Neural crest cell (in vitro differentiated cells): ENCODE measurements at regions not wholly inside any gene's neighbourhood (a gene's known extent, or its start where the extent isn't known, plus 50 kb on each side); places are given as distances from the start of the nearest gene placed in this dataset.

Source experiments
- DNase-seq: peaks from one replicate; pipeline ENCODE4 v3.0.0; 2021; ENCODE audit warnings: low read depth, mixed read lengths, low spot score
- H3K27ac Mint-ChIP-seq: one replicate; pipeline ENCODE4 v1.8.0; 2021; ENCODE audit warnings: mild to moderate bottlenecking, mixed read lengths; ENCODE audit not compliant: unreplicated experiment
- H3K27me3 Mint-ChIP-seq: 2 replicates; pipeline ENCODE4 v1.8.0; 2021; ENCODE audit warnings: low read depth, mild to moderate bottlenecking, mixed read lengths
- H3K36me3 Mint-ChIP-seq: 2 replicates; pipeline ENCODE4 v1.8.0; 2021; ENCODE audit warnings: low read depth, mild to moderate bottlenecking, mixed read lengths
- H3K4me1 Mint-ChIP-seq: 2 replicates; pipeline ENCODE4 v1.8.0; 2021; ENCODE audit warnings: mixed read lengths
- H3K4me3 Mint-ChIP-seq: one replicate; pipeline ENCODE4 v1.8.0; 2021; ENCODE audit warnings: mild to moderate bottlenecking, mixed read lengths
- H3K9me3 Mint-ChIP-seq: 2 replicates; pipeline ENCODE4 v1.8.0; 2021; ENCODE audit warnings: mixed read lengths
- TF ChIP-seq, protein P1 (sequence below): fragments of 200-600 bp; sonication (generic); conservative IDR thresholded peaks from 2 replicates; pipeline ENCODE4 v1.5.0; 2021; ENCODE audit warnings: antibody characterized with exemption, mild to moderate bottlenecking

GRCh38 chr5:105259581-105260217 is 1697.1 kb upstream of the NUDT12 start:
- DNase-seq = no peak
- H3K4me3 Mint-ChIP-seq = no peak overlapping the region
- H3K9me3 Mint-ChIP-seq = peaks cover 2% of the 10 kb centered on the region
- no peak overlapping the region for H3K27ac Mint-ChIP-seq
- H3K27me3 Mint-ChIP-seq = no peaks in the 10 kb centered on the region
- H3K36me3 Mint-ChIP-seq = no peaks in the 10 kb centered on the region
- H3K4me1 Mint-ChIP-seq = no peaks in the 10 kb centered on the region
- TF ChIP-seq, protein P1, sequence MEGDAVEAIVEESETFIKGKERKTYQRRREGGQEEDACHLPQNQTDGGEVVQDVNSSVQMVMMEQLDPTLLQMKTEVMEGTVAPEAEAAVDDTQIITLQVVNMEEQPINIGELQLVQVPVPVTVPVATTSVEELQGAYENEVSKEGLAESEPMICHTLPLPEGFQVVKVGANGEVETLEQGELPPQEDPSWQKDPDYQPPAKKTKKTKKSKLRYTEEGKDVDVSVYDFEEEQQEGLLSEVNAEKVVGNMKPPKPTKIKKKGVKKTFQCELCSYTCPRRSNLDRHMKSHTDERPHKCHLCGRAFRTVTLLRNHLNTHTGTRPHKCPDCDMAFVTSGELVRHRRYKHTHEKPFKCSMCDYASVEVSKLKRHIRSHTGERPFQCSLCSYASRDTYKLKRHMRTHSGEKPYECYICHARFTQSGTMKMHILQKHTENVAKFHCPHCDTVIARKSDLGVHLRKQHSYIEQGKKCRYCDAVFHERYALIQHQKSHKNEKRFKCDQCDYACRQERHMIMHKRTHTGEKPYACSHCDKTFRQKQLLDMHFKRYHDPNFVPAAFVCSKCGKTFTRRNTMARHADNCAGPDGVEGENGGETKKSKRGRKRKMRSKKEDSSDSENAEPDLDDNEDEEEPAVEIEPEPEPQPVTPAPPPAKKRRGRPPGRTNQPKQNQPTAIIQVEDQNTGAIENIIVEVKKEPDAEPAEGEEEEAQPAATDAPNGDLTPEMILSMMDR = no peak

DNA sequence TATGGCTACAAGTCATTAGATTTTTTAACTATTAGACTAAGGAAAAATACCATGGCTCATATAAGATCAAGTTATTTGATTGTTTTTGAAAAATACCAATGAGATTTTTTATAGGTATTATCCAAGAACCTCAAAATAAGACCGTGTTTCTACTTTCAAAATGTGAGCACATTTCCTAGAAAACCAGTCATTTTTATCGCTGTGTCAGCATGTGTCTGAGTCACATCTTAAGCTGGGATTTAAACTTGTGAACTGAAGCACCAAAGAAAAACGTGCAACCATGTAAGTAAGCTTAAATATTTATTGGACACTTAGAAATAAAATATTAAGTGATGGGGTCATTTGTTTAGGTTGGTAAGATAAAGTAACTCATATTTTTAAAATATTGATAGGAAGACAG is 1676.0 kb upstream of the NUDT12 start:
- no peaks in the 10 kb centered on the region for H3K9me3 Mint-ChIP-seq
- no peak overlapping the region for H3K27ac Mint-ChIP-seq
- DNase-seq = no peak
- TF ChIP-seq, protein P1 = no peak
- no peak overlapping the region for H3K4me3 Mint-ChIP-seq
- no peaks in the 10 kb centered on the region for H3K4me1 Mint-ChIP-seq
- H3K27me3 Mint-ChIP-seq = no peaks in the 10 kb centered on the region
- H3K36me3 Mint-ChIP-seq = no peaks in the 10 kb centered on the region

DNA sequence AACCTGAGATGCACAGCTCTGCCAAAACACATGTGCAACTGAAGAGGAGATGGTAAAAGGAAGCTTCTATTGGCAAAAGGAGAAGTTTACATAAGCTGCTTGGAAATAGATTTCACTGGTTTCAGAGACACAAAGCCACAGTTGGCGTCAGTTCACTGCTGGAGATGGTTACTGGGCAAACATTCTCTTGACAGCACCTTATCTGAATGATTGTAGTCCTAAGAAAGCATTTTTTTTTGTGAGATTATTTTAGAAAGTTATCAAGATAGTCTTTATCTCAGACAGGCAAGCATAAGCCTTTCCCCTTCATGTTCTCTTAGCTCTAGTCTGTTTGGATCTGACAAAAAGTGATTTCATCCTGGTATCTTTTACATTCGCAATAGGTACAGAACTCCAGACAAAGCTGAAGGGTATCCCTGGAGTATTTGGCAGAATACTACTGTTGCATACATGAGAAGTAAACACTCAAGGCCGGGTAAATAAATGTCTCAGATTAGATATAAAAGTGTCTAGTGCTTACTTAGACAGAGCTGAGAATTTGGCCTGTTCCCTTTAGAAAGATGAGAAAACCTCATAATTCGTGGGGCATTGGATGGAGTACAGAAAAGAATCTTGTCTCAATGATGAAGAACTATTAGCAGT is 1668.0 kb upstream of the NUDT12 start:
- no peaks in the 10 kb centered on the region for H3K4me1 Mint-ChIP-seq
- TF ChIP-seq, protein P1 = no peak
- no peaks in the 10 kb centered on the region for H3K27me3 Mint-ChIP-seq
- H3K9me3 Mint-ChIP-seq = no peaks in the 10 kb centered on the region
- no peak for DNase-seq
- no peak overlapping the region for H3K4me3 Mint-ChIP-seq
- H3K36me3 Mint-ChIP-seq = no peaks in the 10 kb centered on the region
- H3K27ac Mint-ChIP-seq = no peak overlapping the region

DNA sequence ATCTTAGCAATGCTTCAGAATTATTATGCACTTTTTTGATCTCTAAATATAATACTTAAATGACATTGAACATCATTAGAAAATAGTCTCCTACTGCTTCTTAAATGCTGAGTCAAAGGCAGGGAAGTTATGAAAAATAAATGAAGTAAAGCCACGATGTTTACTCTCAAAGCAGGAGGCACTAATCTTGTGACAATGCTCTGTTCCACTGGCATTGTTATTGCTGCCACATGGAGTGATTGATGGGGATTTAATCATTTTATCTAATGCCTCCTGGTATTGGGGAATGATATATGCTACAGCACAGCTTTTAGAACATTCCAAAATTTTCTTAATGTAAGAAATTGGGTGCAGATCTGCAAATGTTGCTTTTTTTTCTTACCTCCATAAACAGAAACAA is 1655.4 kb upstream of the NUDT12 start:
- Mint-ChIP-seq H3K27ac (no peak overlapping the region), H3K36me3 (no peaks in the 10 kb centered on the region), H3K4me3 (no peak overlapping the region), H3K27me3 (no peaks in the 10 kb centered on the region), H3K9me3 (peaks cover 4% of the 10 kb centered on the region), H3K4me1 (peaks cover 18% of the 10 kb centered on the region)
- DNase-seq = no peak
- TF ChIP-seq, protein P1 = no peak

DNA sequence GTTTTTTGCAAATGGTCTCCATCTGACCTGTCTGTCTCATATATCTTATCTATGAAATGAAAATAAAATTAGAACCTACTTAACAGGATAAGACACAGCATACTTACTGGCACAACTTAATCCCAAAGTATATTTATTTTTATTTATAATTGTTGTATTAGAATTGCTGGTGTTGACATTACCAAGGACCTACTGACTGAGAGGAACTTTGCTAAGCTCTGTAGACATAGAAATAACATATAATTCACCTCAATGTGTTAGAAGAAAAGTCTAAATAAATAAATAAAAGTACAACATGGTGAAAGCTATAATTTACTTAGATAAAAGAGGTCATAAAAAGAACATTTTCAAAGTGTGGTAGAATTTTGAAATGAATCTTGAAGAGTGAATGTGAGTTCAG is 1650.5 kb upstream of the NUDT12 start:
- H3K27ac Mint-ChIP-seq = no peak overlapping the region
- TF ChIP-seq, protein P1 = no peak
- no peaks in the 10 kb centered on the region for H3K36me3 Mint-ChIP-seq
- H3K27me3 Mint-ChIP-seq = no peaks in the 10 kb centered on the region
- DNase-seq = no peak
- H3K4me1 Mint-ChIP-seq = peaks cover 16% of the 10 kb centered on the region
- no peak overlapping the region for H3K4me3 Mint-ChIP-seq
- H3K9me3 Mint-ChIP-seq = peaks cover 4% of the 10 kb centered on the region
